Thoracic aorta (tissue), 2 donors: ENCODE measurements at regions not wholly inside any gene's neighbourhood (a gene's known extent, or its start where the extent isn't known, plus 50 kb on each side); places are given as distances from the start of the nearest gene placed in this dataset.
"Not testable (repeated sequence)": the region's sequence is repeated elsewhere in the genome, so short reads cannot be mapped to it uniquely, and the experiment has no call there.

ENCODE experiments used
- ATAC-seq: fragments of 150-250 bp; one replicate; pipeline ENCODE4 v1.8.0; 2017; ENCODE audit warnings: low read depth; ENCODE audit not compliant: insufficient number of reproducible peaks, low FRiP score
- DNase-seq: peaks from one replicate; pipeline ENCODE4 v3.0.0-alpha.2; 2020; ENCODE audit warnings: low spot score
- H3K27ac ChIP-seq, 2 donors: fragments of 200-600 bp; sonication (generic); 1 replicate in 1 of 2; 2 replicates in 1 of 2; pipeline ENCODE4 v1.5.1; 2016; ENCODE audit warnings: mild to moderate bottlenecking in 2 of 2, moderate library complexity in 2 of 2
- H3K27me3 ChIP-seq: fragments of 200-600 bp; sonication (generic); replicated peaks from 2 replicates; pipeline ENCODE4 v1.6.0; 2016; ENCODE audit warnings: mild to moderate bottlenecking; ENCODE audit not compliant: insufficient read depth
- H3K36me3 ChIP-seq: fragments of 200-600 bp; sonication (generic); one replicate; pipeline ENCODE4 v1.5.1; 2016
- H3K4me1 ChIP-seq, 2 donors: fragments of 200-600 bp; sonication (generic); 1 replicate in 1 of 2; 2 replicates in 1 of 2; pipeline versions ENCODE4 v1.5.1 to v1.6.0; 2016; ENCODE audit warnings: low read depth in 2 of 2, mild to moderate bottlenecking in 1 of 2; ENCODE audit not compliant: control insufficient read depth in 1 of 2
- H3K4me3 ChIP-seq: fragments of 200-600 bp; sonication (generic); 2 replicates; pipeline ENCODE4 v1.5.1; 2016; ENCODE audit warnings: mild to moderate bottlenecking
- H3K9me3 ChIP-seq: fragments of 200-600 bp; sonication (generic); 2 replicates; pipeline ENCODE4 v1.5.1; 2016
- CTCF ChIP-seq: fragments of 200-600 bp; sonication (generic); IDR thresholded peaks from one replicate; pipeline ENCODE4 v1.5.1; 2019; ENCODE audit warnings: antibody characterized with exemption

GRCh38 chr1:101444873-101445618, 208.2 kb downstream of the S1PR1 start:
- Histone ChIP-seq H3K36me3 (no peaks in the 10 kb centered on the region), H3K4me3 (no peak overlapping the region), H3K4me1 (no peaks in the 10 kb centered on the region), H3K27ac (no peak overlapping the region), H3K27me3 (no peaks in the 10 kb centered on the region), H3K9me3 (no peaks in the 10 kb centered on the region)
- no peak for TF ChIP-seq CTCF
- ATAC-seq (no peak), DNase-seq (no peak)

GRCh38 chr1:101448018-101448417, 211.2 kb downstream of the S1PR1 start:
- Histone ChIP-seq H3K27ac (no peak overlapping the region), H3K9me3 (no peaks in the 10 kb centered on the region), H3K4me3 (no peak overlapping the region), H3K27me3 (no peaks in the 10 kb centered on the region), H3K36me3 (no peaks in the 10 kb centered on the region), H3K4me1 (no peaks in the 10 kb centered on the region)
- DNase-seq: no peak
- TF ChIP-seq CTCF: no peak
- no peak for ATAC-seq

- not testable (repeated sequence) for H3K27ac ChIP-seq, DNase-seq, H3K4me3 ChIP-seq, H3K27me3 ChIP-seq, H3K36me3 ChIP-seq, H3K9me3 ChIP-seq, ATAC-seq, H3K4me1 ChIP-seq
These were observed 213.9 kb downstream of the S1PR1 start for GRCh38 chr1:101450691-101451090.

GRCh38 chr1:101451888-101452287, 215.1 kb downstream of the S1PR1 start:
- H3K27me3 ChIP-seq: no peaks in the 10 kb centered on the region
- no peaks in the 10 kb centered on the region for H3K9me3 ChIP-seq
- no peak for TF ChIP-seq CTCF
- DNase-seq (no peak), ATAC-seq (no peak)
- no peak overlapping the region for H3K4me3 ChIP-seq
- H3K4me1 ChIP-seq: no peaks in the 10 kb centered on the region
- H3K27ac ChIP-seq: no peak overlapping the region
- no peaks in the 10 kb centered on the region for H3K36me3 ChIP-seq

- Histone ChIP-seq H3K4me3 (no peak overlapping the region), H3K9me3 (no peaks in the 10 kb centered on the region), H3K36me3 (no peaks in the 10 kb centered on the region), H3K27me3 (no peaks in the 10 kb centered on the region), H3K4me1 (no peaks in the 10 kb centered on the region), H3K27ac (no peak overlapping the region)
- no peak for TF ChIP-seq CTCF
- DNase-seq (no peak), ATAC-seq (no peak)
These were observed 216.0 kb downstream of the S1PR1 start for GRCh38 chr1:101452825-101453224.

- no peak for TF ChIP-seq CTCF
- no peak for ATAC-seq
These were observed 217.0 kb downstream of the S1PR1 start for GRCh38 chr1:101453844-101454243.

More at GRCh38 chr1:101453844-101454243, 217.0 kb downstream of the S1PR1 start:
- no peaks in the 10 kb centered on the region for H3K27me3 ChIP-seq
- no peaks in the 10 kb centered on the region for H3K4me1 ChIP-seq
- H3K36me3 ChIP-seq: no peaks in the 10 kb centered on the region
- H3K9me3 ChIP-seq: no peaks in the 10 kb centered on the region
- no peak for DNase-seq
- no peak overlapping the region for H3K27ac ChIP-seq
- no peak overlapping the region for H3K4me3 ChIP-seq
